Testis (tissue), 2 donors: ENCODE measurements at regions not wholly inside any gene's neighbourhood (a gene's known extent, or its start where the extent isn't known, plus 50 kb on each side); places are given as distances from the start of the nearest gene placed in this dataset.

ENCODE experiments used
- POLR2A ChIP-seq: fragments of 450-650 bp; IDR thresholded peaks from one replicate; pipeline ENCODE4 v1.6.1; 2017; ENCODE audit warnings: antibody characterized with exemption, mild to moderate bottlenecking, moderate library complexity
- TF ChIP-seq, protein P1 (sequence below), 3 experiments: fragments of 450-650 bp in 2 of 3; fragments of 200-600 bp in 1 of 3; sonication (generic) in 1 of 3; IDR thresholded peaks; one replicate each; pipeline ENCODE4 v1.5.1; 2016 to 2019; ENCODE audit warnings: antibody characterized with exemption in 3 of 3, mild to moderate bottlenecking in 2 of 3, moderate library complexity in 1 of 3

GRCh38 chr6:133753756-133754155, 135.2 kb upstream of the TCF21 start:
- TF ChIP-seq, protein P1, sequence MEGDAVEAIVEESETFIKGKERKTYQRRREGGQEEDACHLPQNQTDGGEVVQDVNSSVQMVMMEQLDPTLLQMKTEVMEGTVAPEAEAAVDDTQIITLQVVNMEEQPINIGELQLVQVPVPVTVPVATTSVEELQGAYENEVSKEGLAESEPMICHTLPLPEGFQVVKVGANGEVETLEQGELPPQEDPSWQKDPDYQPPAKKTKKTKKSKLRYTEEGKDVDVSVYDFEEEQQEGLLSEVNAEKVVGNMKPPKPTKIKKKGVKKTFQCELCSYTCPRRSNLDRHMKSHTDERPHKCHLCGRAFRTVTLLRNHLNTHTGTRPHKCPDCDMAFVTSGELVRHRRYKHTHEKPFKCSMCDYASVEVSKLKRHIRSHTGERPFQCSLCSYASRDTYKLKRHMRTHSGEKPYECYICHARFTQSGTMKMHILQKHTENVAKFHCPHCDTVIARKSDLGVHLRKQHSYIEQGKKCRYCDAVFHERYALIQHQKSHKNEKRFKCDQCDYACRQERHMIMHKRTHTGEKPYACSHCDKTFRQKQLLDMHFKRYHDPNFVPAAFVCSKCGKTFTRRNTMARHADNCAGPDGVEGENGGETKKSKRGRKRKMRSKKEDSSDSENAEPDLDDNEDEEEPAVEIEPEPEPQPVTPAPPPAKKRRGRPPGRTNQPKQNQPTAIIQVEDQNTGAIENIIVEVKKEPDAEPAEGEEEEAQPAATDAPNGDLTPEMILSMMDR (IDR thresholded peaks at IDR 0.05), result no peak
- no peak for TF ChIP-seq POLR2A
